H1 (cell line): ENCODE measurements at regions not wholly inside any gene's neighbourhood (a gene's known extent, or its start where the extent isn't known, plus 50 kb on each side); places are given as distances from the start of the nearest gene placed in this dataset.

ENCODE experiments used
- CTCF ChIA-PET: fragments of 300-600 bp; sonication (Branson Sonifier 250); formaldehyde crosslinking; loops from one replicate; lab custom pipeline; 2021; ENCODE audit not compliant: partially characterized antibody; lab: Charles Lee
- POLR2A ChIA-PET: fragments of 300-600 bp; sonication (Branson Sonifier 250); formaldehyde crosslinking; loops from one replicate; lab custom pipeline; 2021; ENCODE audit warnings: inconsistent platforms; ENCODE audit not compliant: partially characterized antibody; lab: Charles Lee
- DNase-seq, 2 experiments: peaks; one replicate each; pipeline versions ENCODE4 v3.0.0 to v3.0.0-alpha.2; 2010 to 2022; ENCODE audit warnings: low spot score in 2 of 2, low read depth in 1 of 2, mixed read lengths in 1 of 2
- FAIRE-seq: peaks from 2 replicates; lab custom pipeline; 2011; peaks lifted over from hg19 to GRCh38; lab: Jason Lieb, UNC
- H2AFZ ChIP-seq: 2 replicates; pipeline ENCODE4 v1.8.1; 2012; ENCODE audit warnings: low read length, inconsistent platforms
- H2AK5ac ChIP-seq: 2 replicates; pipeline ENCODE4 v1.6.1; 2013; ENCODE audit warnings: low read depth, low read length
- H2BK120ac ChIP-seq: replicated peaks from 2 replicates; pipeline ENCODE3; 2013; ENCODE audit warnings: low read depth, low read length, inconsistent platforms
- H2BK12ac ChIP-seq: 2 replicates; pipeline ENCODE4 v1.6.1; 2013; ENCODE audit warnings: low read depth, low read length
- H2BK15ac ChIP-seq: 2 replicates; pipeline ENCODE4 v1.6.1; 2013; ENCODE audit warnings: low read length
- H2BK20ac ChIP-seq: 2 replicates; pipeline ENCODE4 v1.6.1; 2013; ENCODE audit warnings: low read length
- H2BK5ac ChIP-seq: 2 replicates; pipeline ENCODE4 v1.6.1; 2013; ENCODE audit warnings: low read depth, low read length
- H3K14ac ChIP-seq: 2 replicates; pipeline ENCODE4 v1.6.1; 2013; ENCODE audit warnings: inconsistent platforms; ENCODE audit not compliant: insufficient read length
- H3K18ac ChIP-seq: 2 replicates; pipeline ENCODE4 v1.6.1; 2013; ENCODE audit warnings: low read length; ENCODE audit errors: extremely low read depth
- H3K23ac ChIP-seq: 2 replicates; pipeline ENCODE4 v1.6.1; 2013; ENCODE audit warnings: inconsistent platforms; ENCODE audit not compliant: insufficient read length
- H3K23me2 ChIP-seq: 2 replicates; pipeline ENCODE4 v1.6.1; 2013; ENCODE audit warnings: low read depth, low read length
- H3K27ac ChIP-seq: 2 replicates; pipeline ENCODE4 v1.6.1; 2011; ENCODE audit warnings: low read depth, low read length, inconsistent platforms
- H3K27me3 ChIP-seq, 4 experiments: replicated peaks in 1 of 4; 1 replicate in 1 of 4; 2 replicates in 3 of 4; pipeline versions ENCODE4 v1.6.1 to v1.8.1; 2011 to 2013; ENCODE audit warnings: low read length in 3 of 4, mild to moderate bottlenecking in 3 of 4, inconsistent platforms in 2 of 4, mixed read lengths in 2 of 4, moderate library complexity in 1 of 4; ENCODE audit not compliant: control insufficient read depth in 3 of 4, insufficient read depth in 3 of 4; ENCODE audit errors: extremely low read depth in 1 of 4
- H3K36me3 ChIP-seq, 4 experiments: 2 replicates each; pipeline versions ENCODE4 v1.6.1 to v1.8.1; 2011 to 2013; ENCODE audit warnings: mild to moderate bottlenecking in 4 of 4, low read length in 3 of 4, moderate library complexity in 2 of 4, control low read depth in 1 of 4, inconsistent platforms in 1 of 4; ENCODE audit not compliant: insufficient read depth in 4 of 4, control insufficient read depth in 2 of 4
- H3K4ac ChIP-seq: replicated peaks from 2 replicates; pipeline ENCODE3; 2013; ENCODE audit warnings: low read length, low read depth, mixed read lengths, inconsistent platforms; ENCODE audit not compliant: insufficient read length
- H3K4me1 ChIP-seq, 4 experiments: replicated peaks in 1 of 4; 1 replicate in 1 of 4; 2 replicates in 3 of 4; pipeline versions ENCODE4 v1.6.1 to v1.8.1; 2011 to 2013; ENCODE audit warnings: low read length in 3 of 4, inconsistent platforms in 2 of 4, mixed read lengths in 1 of 4; ENCODE audit not compliant: insufficient read depth in 4 of 4, control insufficient read depth in 3 of 4
- H3K4me2 ChIP-seq, 2 experiments: 2 replicates each; pipeline versions ENCODE4 v1.6.1 to v1.8.1; 2011 to 2013; ENCODE audit warnings: low read depth in 2 of 2, low read length in 2 of 2, control low read depth in 1 of 2, inconsistent platforms in 1 of 2, mild to moderate bottlenecking in 1 of 2; ENCODE audit not compliant: insufficient read depth in 1 of 2
- H3K4me3 ChIP-seq, 4 experiments: fragments of 200-600, 300-600 bp in 1 of 4; sonication (generic), shearing (Covaris generic), sonication (Bioruptor Twin) in 1 of 4; 2 replicates each; pipeline versions ENCODE4 v1.5.1 to v1.8.1; 2011 to 2016; ENCODE audit warnings: low read length in 4 of 4, low read depth in 3 of 4, control low read depth in 2 of 4, inconsistent platforms in 2 of 4, mild to moderate bottlenecking in 2 of 4, mixed read lengths in 1 of 4, moderate library complexity in 1 of 4; ENCODE audit not compliant: insufficient read depth in 2 of 4; ENCODE audit errors: extremely low read depth in 1 of 4
- H3K56ac ChIP-seq: replicated peaks from 2 replicates; pipeline ENCODE3; 2013; ENCODE audit warnings: low read depth, mild to moderate bottlenecking, mixed read lengths, low read length, inconsistent platforms; ENCODE audit not compliant: insufficient read length
- H3K79me1 ChIP-seq: 2 replicates; pipeline ENCODE4 v1.6.1; 2013; ENCODE audit warnings: low read depth, low read length, control low read depth
- H3K79me2 ChIP-seq, 2 experiments: 2 replicates each; pipeline versions ENCODE4 v1.6.1 to v1.8.1; 2012 to 2013; ENCODE audit warnings: low read length in 2 of 2, mild to moderate bottlenecking in 2 of 2, inconsistent platforms in 1 of 2; ENCODE audit not compliant: insufficient read depth in 2 of 2, control insufficient read depth in 1 of 2
- H3K9ac ChIP-seq, 4 experiments: replicated peaks in 1 of 4; 1 replicate in 1 of 4; 2 replicates in 3 of 4; pipeline versions ENCODE4 v1.6.1 to v1.8.1; 2011 to 2013; ENCODE audit warnings: low read depth in 3 of 4, low read length in 3 of 4, control low read depth in 2 of 4, mild to moderate bottlenecking in 2 of 4, moderate library complexity in 2 of 4, inconsistent platforms in 1 of 4; ENCODE audit errors: extremely low read depth in 1 of 4
- H3K9me3 ChIP-seq, 2 experiments: 2 replicates each; pipeline versions ENCODE4 v1.6.1 to v1.8.1; 2012 to 2013; ENCODE audit warnings: mild to moderate bottlenecking in 2 of 2, moderate library complexity in 2 of 2, control low read depth in 1 of 2, inconsistent platforms in 1 of 2, low read depth in 1 of 2, low read length in 1 of 2, mixed read lengths in 1 of 2; ENCODE audit not compliant: insufficient read depth in 2 of 2
- H4K20me1 ChIP-seq, 2 experiments: replicated peaks in 1 of 2; 2 replicates each; pipeline versions ENCODE3 to v1.8.1; 2011 to 2013; ENCODE audit warnings: inconsistent platforms in 2 of 2, low read length in 2 of 2, mild to moderate bottlenecking in 1 of 2; ENCODE audit not compliant: insufficient read depth in 2 of 2, control insufficient read depth in 1 of 2
- H4K5ac ChIP-seq: 2 replicates; pipeline ENCODE4 v1.6.1; 2013; ENCODE audit warnings: low read length, low read depth, mixed read lengths, inconsistent platforms; ENCODE audit not compliant: insufficient read length
- H4K8ac ChIP-seq: 2 replicates; pipeline ENCODE4 v1.8.0; 2013; ENCODE audit warnings: mild to moderate bottlenecking, moderate library complexity, low read length, inconsistent platforms; ENCODE audit not compliant: insufficient read depth; ENCODE audit errors: extremely low read depth
- H4K91ac ChIP-seq: replicated peaks from 2 replicates; pipeline ENCODE3; 2013; ENCODE audit warnings: low read length, mixed read lengths, inconsistent platforms; ENCODE audit not compliant: insufficient read length
- TAF1 ChIP-seq: IDR thresholded peaks from 2 replicates; pipeline ENCODE4 v1.6.1; 2011; ENCODE audit warnings: mild to moderate bottlenecking, low read depth, low read length
- WGBS, 2 experiments: shearing (Covaris generic) in 1 of 2; methylation state at CpG; one replicate each; pipeline versions ENCODE4 v1.1.6 to v1.1.7; 2013 to 2015; ENCODE audit warnings: low lambda C conversion rate in 2 of 2, mixed read lengths in 2 of 2, inconsistent platforms in 1 of 2, low coverage in 1 of 2, missing lambda C conversion rate in 1 of 2; ENCODE audit not compliant: insufficient replicate concordance in 2 of 2, insufficient coverage in 1 of 2, insufficient read length in 1 of 2; ENCODE audit errors: extremely low coverage in 1 of 2, missing lambda C conversion rate in 1 of 2; 5-methylcytosine and 5-hydroxymethylcytosine counted together

DNA sequence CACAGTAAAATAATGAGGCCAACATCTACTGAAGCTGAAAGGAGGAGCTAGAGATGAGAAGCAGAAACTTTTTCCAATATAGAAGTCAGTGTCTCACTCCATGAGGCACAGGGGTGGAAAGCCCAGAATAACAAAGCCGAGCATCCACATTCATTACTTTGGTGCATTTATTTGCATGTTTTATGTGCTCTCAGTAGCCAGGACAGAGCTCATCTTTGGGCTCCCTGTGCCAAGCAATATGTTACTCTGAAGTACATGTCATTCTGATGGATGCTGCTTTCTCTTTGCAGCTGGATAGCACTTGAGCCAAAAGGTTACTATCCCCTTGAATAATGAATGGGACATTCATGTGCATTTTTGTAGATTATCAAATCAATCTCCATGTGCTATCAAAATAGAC, 338.6 kb upstream of the SOX11 start:
- Histone ChIP-seq H3K23ac (no peak overlapping the region), H3K4me3 (no peak overlapping the region), H4K91ac (no peak overlapping the region), H3K27me3 (peaks cover 0 to 1% (median 0%) of the 10 kb centered on the region in 4 experiments; a peak in 1 of 7 replicates), H4K20me1 (no peaks in the 10 kb centered on the region), H2BK5ac (no peak overlapping the region), H3K14ac (no peak overlapping the region), H3K56ac (no peak overlapping the region), H3K79me1 (no peaks in the 10 kb centered on the region), H2BK120ac (no peak overlapping the region), H2BK12ac (no peak overlapping the region), H3K4ac (no peak overlapping the region), H3K4me1 (no peaks in the 10 kb centered on the region), H3K79me2 (no peaks in the 10 kb centered on the region), H2BK15ac (no peak overlapping the region), H3K4me2 (no peak overlapping the region), H3K23me2 (no peaks in the 10 kb centered on the region), H2AK5ac (no peak overlapping the region), H3K18ac (no peak overlapping the region), H3K9me3 (no peaks in the 10 kb centered on the region), H3K36me3 (no peaks in the 10 kb centered on the region), H2AFZ (no peak overlapping the region), H3K27ac (no peak overlapping the region), H2BK20ac (no peak overlapping the region), H4K5ac (no peak overlapping the region), H4K8ac (no peak overlapping the region), H3K9ac (no peak overlapping the region)
- TF ChIP-seq TAF1, result no peak
- ChIA-PET POLR2A (no interaction called here), CTCF (interaction anchor here (1.0 to 1.2 kb wide), 2 partner anchors 10 to 12 kb away, joined by 3 read pairs; no protein-coding TSS in a partner anchor)
- DNase-seq (no peak), FAIRE-seq (no peak)
- WGBS, 2 experiments, result 74% methylated on average over 1 of the region's 1 CpG; no CpG with 5 or more reads in 1 of the 2 experiments
